ENCODE measurements at regions not wholly inside any gene's neighbourhood (a gene's known extent, or its start where the extent isn't known, plus 50 kb on each side); places are given as distances from the start of the nearest gene placed in this dataset.

- no peak for DNase-seq
These were observed 420.4 kb upstream of the JAG1 start for GRCh38 chr20:11094196-11094595.

GRCh38 chr20:11094711-11095110 is 420.9 kb upstream of the JAG1 start:
- DNase-seq = no peak

GRCh38 chr20:11098888-11099287 is 425.1 kb upstream of the JAG1 start:
- DNase-seq = no peak

- no peak for DNase-seq
These were observed 427.4 kb upstream of the JAG1 start for GRCh38 chr20:11101243-11101642.

DNA sequence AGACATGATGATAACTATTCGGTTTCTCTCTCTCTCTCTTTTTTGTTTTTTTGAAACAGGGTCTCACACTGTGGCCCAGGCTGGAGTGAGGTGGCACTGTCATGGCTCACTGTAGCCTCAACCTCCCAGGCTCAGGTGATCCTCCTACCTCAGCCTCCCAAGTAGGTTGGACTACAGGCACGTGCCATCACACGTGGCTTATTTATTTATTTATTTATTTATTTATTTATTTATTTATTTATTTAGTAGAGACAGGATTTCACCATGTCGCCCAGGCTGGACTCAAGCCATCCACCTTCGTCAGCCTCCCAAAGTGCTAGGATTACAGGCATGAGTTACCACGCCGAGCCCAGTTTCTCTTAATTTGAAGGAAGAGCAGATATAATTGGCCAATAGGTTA is 427.9 kb upstream of the JAG1 start:
- no peak for DNase-seq

GRCh38 chr20:11103866-11104265 is 430.1 kb upstream of the JAG1 start:
- no peak for DNase-seq

DNA sequence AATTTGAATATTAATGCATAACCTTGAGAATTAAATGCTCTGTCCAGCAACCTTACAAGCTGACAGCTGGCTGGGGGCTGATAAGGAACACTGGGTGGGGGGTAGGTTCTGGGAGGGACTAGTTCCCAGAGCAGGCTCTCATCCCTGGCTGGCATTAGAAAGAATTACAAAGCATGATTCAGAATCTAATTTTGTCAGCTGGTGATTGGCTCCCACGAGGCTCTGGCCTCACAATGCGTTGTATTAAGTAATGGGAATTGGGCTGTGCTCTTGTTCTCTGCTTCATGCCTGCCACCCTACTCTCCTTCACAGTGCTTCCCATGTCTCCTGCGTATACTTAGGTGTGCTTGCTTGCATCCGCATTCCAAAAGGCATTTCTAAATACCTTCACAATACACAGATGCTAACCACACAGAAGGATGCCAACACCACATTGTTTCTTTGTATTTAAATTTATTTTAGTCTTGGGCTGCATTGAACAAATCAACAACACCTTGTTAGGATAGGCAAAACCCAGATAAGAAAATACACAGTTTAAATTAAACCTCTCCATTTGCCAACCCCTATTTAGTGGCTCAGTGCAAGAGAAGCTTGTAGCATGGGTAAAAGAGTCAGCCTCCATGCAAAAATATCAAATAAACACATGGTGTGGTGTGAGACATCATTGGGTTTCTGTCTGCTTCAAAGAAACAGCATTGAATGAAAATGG is 434.5 kb upstream of the JAG1 start:
- DNase-seq = no peak

- DNase-seq = no peak
These were observed 436.7 kb upstream of the JAG1 start for GRCh38 chr20:11110535-11110934.

DNA sequence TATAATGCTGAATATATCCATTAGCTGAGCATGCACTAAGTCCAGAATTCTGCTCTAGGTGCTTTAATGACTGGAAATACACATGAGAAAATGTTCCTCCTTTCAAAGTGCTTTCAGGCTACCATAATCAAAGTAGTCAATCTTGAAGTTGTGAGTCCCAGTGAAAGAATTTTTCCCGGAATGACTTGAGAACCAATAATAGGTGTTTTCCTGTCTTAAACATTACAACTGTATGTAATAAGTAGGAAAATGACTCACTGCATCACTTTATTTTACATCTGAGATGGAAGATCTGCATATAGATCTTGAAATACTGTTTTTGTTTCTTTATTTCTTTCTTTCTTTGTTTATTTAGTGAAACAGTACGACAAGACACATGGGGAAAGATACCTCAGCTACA is 437.4 kb upstream of the JAG1 start:
- no peak for DNase-seq

DNA sequence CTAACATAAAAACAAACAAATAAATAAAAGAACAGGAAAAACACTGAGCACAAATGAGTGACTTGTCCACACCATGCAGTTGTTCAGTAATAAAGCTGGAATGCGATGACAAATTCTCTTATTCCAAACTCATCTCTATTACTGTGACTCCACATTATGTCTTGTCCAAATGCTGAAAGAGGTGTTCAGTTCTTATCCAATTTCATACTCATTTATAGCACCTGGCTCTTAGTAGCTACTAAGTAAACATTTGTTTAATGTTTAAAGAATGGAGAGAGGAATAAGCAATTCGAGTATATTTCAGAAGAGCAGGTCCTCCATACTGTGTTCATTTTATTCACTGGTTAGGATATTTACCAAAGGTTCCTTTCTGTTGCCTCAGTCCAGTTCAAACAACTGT is 439.0 kb upstream of the JAG1 start:
- no peak for DNase-seq

DNA sequence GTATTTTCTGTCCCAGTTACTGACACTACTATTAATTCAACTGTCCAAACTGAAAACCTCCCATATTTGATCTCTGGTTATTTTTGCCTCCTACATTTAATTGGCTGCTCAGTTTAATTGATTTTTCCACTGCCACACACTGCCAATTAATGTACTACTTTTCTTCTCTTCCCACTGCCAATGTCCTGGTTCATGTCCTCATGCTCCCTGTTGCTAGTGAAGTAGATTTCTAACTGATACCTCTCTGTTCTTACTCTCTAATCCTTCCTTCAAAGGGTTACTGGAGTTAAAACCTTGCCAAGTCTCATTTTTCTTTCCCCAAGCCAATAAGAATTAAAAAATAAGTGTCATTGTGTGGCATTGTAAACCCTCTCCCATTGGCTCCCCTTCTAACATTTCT is 440.6 kb upstream of the JAG1 start:
- DNase-seq = no peak

DNA sequence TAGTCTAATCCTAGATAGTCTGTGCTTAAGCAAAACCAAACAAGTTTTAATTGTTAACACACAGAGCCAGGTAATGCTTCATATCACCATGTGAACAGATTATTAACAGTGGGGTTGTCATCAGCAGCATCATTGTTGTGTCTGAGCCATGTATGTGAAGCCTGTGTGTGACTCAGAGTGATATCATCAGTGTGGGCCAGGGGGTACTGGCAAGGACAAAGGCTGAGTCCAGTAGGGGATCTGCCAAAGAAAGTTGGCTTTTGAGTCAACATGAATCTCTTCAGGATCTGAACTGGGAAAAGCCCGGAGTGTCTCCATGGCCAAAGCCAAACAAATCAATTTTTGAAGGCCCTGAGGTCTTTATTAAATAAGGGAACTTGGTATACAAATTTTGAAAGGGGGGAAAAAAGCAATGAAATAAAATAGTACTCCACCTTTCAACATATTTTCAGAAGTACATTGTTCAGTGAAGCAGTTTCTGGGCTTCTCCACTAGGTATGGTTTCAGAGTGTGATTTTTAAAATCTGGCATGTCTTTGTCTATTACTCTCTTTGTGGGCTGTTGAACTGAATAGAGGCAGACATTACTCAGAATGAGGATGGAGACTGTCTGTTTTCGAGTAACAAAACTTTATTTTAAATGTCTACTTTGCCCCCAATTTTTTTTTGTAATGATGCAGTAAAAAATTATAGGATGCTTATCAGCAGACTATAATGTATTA is 444.2 kb upstream of the JAG1 start:
- no peak for DNase-seq

DNA sequence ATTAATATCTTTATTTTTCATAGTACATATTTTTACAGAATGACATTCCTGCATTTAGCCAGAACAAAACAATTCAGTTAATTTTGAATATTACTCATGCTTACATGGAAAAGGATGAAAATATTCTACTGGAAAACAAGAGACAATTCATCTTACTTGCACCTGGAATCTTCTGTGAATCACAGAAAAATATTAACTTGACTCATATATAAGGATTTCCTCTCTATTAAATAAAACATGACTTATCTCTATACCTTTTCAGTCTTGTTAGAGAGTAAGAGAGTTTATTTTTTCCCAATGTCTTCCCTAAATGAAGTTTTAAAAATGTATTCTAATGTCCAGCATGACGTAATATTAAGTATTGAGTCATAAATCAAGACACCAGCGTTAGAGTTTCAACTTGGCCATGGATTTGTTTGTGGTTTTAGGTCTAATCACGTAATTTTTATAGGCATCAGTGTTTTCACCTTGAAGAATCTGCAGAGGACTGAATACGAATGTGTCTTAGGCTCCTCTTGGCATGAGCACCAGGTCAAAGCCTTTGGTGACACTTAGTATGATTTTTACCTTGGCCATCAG is 445.1 kb upstream of the JAG1 start:
- DNase-seq = no peak

- DNase-seq = no peak
These were observed 445.8 kb upstream of the JAG1 start for GRCh38 chr20:11119573-11119972.

DNA sequence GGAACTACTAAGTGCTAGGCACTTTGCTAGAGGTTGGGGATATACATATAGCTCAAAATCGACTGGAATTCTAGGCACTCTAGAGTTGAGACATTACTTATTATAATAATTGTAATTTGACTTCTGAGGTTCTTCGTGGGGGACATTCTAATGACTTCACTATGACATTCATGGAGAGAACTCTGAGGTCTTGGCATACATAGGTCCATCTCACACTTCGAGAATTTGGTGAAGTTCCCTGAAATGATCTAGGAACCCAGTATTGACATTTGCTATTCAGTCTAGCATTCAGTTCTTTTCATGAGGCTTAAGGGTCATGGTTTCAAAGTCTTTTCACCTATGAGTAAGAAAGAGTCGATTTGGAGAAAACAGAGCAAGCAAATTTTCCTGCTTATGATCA is 446.6 kb upstream of the JAG1 start:
- no peak for DNase-seq

- DNase-seq = no peak
These were observed 451.2 kb upstream of the JAG1 start for GRCh38 chr20:11124849-11125505.

DNA sequence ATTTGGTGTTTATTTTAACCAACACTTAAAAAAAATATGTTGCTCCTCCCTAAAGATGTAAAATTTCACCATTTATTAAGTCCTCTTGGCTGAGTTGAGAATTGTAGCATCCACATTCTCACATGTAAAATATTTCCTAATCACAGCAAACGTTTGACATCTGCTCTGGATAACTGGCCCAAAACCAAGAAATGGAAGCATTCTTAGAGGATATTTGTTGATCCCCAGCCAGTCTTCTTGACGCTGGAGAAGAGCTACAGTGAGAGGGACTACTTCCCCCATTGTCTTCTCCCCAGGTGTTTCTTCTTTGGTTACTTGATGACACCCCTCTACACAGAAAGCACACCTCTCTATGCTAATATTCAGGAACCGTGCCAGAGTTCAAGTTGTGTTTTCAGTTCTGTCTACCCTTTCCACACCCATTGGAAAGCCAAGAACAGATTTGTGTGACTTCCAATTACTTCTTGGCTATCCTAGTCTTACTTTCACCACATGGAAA is 454.5 kb upstream of the JAG1 start:
- peak; percentile 88 for DNase-seq

DNA sequence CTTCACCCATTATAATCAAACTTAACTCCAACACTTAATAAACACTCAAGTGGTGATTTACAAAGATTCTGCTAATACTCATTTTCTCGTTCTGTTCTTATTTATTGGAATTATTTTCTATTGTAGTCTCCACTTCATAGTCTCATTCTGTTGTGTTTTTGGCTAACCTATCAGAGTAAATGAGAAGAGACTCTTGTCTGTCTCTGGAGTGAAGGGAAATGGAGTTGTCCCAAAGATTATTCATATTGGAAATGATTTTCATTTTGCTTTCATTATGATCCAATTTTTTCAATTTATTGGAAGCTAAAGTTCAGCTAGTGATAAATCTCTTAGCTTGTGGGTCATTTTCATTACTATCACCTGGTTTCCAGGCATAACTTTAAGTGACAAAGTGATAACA is 454.9 kb upstream of the JAG1 start:
- no peak for DNase-seq

- no peak for DNase-seq
These were observed 456.9 kb upstream of the JAG1 start for GRCh38 chr20:11130554-11131166.

GRCh38 chr20:11132819-11133415 is 459.1 kb upstream of the JAG1 start:
- no peak for DNase-seq

DNA sequence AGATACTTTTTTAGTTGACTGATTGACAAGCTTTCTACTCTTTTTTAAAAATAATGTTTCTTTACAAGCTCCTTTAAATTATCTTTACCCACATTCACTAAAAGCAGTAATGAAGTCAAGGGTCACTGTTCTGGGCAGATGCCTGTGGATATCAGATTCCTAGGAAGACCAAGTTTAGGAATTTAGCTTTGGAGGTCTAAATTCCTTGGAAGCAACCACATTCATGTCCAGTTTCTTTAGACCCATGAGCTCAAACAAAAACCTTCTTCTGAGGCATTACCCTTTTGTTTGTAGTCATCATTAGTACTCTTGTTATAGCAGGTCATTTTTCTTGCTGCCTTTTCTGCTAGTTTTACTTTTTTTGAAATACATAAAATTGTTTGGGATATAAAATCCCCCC is 462.9 kb upstream of the JAG1 start:
- no peak for DNase-seq

GRCh38 chr20:11137688-11138087 is 463.9 kb upstream of the JAG1 start:
- DNase-seq = no peak
